Stimulated activated effector memory CD8-positive, alpha-beta T cell treated with anti-CD3 and anti-CD28 coated beads, Interleukin-12 subunit alpha, Interleukin-12 subunit beta, amount 100 ng/mL, for 72 hours (primary cell): ENCODE measurements at regions not wholly inside any gene's neighbourhood (a gene's known extent, or its start where the extent isn't known, plus 50 kb on each side); places are given as distances from the start of the nearest gene placed in this dataset.

Experiments used
- ATAC-seq: fragments of 150-1000 bp; cut with Tn5 transposase; 2 replicates; pipeline ENCODE4 v1.10.0; 2021
- DNase-seq, 2 donors: peaks; one replicate each; pipeline ENCODE4 v3.0.0; 2021 to 2022; ENCODE audit warnings: low spot score in 2 of 2
- H3K27ac Mint-ChIP-seq: one replicate; pipeline ENCODE4 v1.8.0; 2022; ENCODE audit warnings: mild to moderate bottlenecking, mixed read lengths
- H3K36me3 Mint-ChIP-seq: one replicate; pipeline ENCODE4 v1.8.0; 2022; ENCODE audit warnings: mild to moderate bottlenecking, mixed read lengths
- H3K4me1 Mint-ChIP-seq: one replicate; pipeline ENCODE4 v1.8.0; 2022; ENCODE audit warnings: mixed read lengths
- H3K4me3 Mint-ChIP-seq: one replicate; pipeline ENCODE4 v1.8.0; 2022; ENCODE audit warnings: mild to moderate bottlenecking, mixed read lengths
- H3K9me3 Mint-ChIP-seq: one replicate; pipeline ENCODE4 v1.8.0; 2022; ENCODE audit warnings: mixed read lengths

DNA sequence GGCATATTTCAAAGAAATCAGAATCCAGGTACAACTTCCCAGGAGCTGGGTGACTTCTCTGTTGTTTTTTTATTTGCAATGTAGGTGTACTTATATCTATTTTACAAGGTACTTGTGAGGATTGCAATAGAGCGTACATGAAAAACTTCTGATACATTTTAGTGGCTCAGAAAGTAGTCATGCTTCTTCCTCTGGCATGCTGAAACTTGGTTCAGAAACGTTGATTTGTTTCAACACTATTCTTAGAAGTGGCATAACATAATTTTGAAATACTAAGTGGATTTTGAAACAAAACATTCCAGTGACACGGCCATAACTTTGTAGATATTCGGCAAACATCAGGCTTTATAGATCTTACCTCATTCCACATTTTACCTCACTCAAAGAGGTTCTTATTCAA lies 79.8 kb upstream of the NLGN4Y start:
- DNase-seq (no peak), ATAC-seq (no peak)
- no peaks in the 10 kb centered on the region for H3K9me3 Mint-ChIP-seq
- no peaks in the 10 kb centered on the region for H3K36me3 Mint-ChIP-seq
- H3K4me1 Mint-ChIP-seq, result no peaks in the 10 kb centered on the region
- no peak overlapping the region for H3K4me3 Mint-ChIP-seq
- no peak overlapping the region for H3K27ac Mint-ChIP-seq

DNA sequence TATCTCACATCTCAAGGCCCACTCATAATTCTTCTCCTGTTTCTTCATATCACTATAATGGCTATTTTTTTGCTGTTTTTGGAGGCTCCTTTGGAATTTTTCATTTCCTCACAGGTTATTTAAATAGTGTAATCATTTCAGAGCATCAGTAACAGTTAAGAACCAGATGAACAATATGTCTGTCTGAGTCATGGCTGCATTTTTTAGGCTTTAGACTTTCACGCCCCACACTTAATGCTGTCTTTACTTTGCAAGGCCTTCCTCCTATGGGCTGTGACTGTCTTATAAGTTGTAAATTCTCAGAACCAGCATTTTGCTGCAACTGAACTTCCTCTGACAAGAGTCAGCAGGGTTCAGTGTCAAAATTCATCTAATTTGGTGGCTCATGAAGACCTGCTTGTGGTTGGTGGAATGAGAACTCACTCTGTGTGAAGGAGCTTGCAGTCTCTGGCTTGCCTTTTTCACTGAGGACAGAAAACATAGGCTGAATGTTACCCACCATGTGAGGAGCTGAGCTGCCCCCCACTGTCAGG lies 56.1 kb upstream of the NLGN4Y start:
- H3K4me1 Mint-ChIP-seq, result no peaks in the 10 kb centered on the region
- DNase-seq (no peak), ATAC-seq (no peak)
- no peaks in the 10 kb centered on the region for H3K36me3 Mint-ChIP-seq
- H3K4me3 Mint-ChIP-seq, result no peak overlapping the region
- H3K27ac Mint-ChIP-seq, result no peak overlapping the region
- H3K9me3 Mint-ChIP-seq, result no peaks in the 10 kb centered on the region

DNA sequence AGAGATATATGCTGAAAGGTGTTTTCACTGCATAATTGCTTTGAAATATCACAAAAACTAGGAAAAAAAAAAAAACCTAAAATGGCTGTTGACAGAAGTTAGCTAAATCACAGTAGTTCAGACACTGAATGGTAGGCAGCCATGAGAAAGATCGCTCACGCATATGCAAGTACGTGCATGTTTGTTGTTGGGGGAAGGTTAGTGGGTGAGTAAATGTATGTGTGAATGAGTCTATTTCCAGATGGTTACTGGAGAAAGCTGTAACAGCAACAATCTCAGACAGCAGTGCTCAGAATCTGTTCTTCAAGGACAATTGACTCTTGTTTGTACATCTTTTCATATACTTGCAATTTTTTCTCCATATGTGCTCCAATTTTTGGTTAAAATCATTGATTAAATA lies 51.9 kb upstream of the NLGN4Y start:
- Mint-ChIP-seq H3K4me1 (no peaks in the 10 kb centered on the region), H3K4me3 (no peak overlapping the region)
- ATAC-seq, result no peak

DNA sequence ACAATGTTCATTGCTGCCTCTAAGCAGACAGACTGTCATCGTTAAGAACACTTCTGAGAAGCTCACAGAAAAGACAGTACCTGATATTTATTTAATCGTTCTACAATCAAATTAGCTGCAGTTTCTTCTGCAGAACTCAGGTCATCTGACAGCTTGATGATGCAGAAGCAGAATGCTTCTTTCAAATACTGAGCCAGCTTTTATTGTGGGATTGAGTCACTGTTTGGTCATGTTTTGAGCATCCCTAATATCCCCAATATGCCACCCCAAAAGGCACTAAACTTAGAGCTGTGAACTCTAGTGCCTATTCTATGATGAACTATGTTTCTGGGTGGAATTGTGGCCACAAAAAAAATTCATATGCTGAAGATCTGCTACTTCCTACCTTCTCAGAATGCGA lies 51.0 kb upstream of the NLGN4Y start:
- Mint-ChIP-seq H3K4me3 (no peak overlapping the region), H3K27ac (no peak overlapping the region), H3K9me3 (no peaks in the 10 kb centered on the region), H3K36me3 (no peaks in the 10 kb centered on the region), H3K4me1 (no peaks in the 10 kb centered on the region)
- ATAC-seq (no peak), DNase-seq (no peak)

More for the DNA sequence above, 51.9 kb upstream of the NLGN4Y start:
- no peaks in the 10 kb centered on the region for H3K36me3 Mint-ChIP-seq
- DNase-seq, result no peak
- H3K9me3 Mint-ChIP-seq, result no peaks in the 10 kb centered on the region
- no peak overlapping the region for H3K27ac Mint-ChIP-seq
